HG02884 (cell line): ENCODE measurements at regions not wholly inside any gene's neighbourhood (a gene's known extent, or its start where the extent isn't known, plus 50 kb on each side); places are given as distances from the start of the nearest gene placed in this dataset.

Experiments used
- ATAC-seq: cut with Tn5 transposase; IDR thresholded peaks from one replicate; pipeline ENCODE4 v1.9.1; 2021; ENCODE audit warnings: mild to moderate bottlenecking, moderate library complexity; ENCODE audit not compliant: unreplicated experiment

DNA sequence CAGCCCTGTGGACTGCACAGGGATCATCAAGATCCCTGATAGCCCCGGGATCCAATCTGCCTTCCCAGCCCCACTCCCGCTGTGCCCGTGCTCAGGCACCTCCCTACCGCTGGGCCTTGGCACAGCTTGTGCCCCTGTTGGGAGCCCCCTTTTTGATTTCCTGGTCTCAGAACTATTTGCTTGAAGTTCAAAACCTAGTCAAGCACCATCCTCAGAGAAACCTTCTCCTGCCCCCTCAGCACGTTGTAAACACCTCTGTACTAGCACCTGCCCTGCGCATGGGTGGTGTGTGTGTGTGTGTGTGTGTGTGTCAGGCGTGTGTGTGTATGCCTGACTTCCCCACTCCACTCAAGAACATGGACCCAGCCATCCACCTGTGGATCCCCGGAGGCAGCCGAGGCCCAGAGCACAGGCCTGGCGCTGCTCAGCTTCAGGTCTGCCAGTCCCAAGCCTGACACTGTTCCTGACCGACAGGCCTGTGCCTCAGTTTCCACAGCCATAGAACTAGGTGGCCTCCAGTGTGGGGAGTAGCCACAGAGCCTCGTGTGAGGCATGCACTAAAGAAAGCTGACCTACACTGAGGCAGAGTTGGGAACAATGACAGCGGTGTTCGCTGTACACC, 65.5 kb downstream of the ADRA2C start:
- no peak for ATAC-seq

DNA sequence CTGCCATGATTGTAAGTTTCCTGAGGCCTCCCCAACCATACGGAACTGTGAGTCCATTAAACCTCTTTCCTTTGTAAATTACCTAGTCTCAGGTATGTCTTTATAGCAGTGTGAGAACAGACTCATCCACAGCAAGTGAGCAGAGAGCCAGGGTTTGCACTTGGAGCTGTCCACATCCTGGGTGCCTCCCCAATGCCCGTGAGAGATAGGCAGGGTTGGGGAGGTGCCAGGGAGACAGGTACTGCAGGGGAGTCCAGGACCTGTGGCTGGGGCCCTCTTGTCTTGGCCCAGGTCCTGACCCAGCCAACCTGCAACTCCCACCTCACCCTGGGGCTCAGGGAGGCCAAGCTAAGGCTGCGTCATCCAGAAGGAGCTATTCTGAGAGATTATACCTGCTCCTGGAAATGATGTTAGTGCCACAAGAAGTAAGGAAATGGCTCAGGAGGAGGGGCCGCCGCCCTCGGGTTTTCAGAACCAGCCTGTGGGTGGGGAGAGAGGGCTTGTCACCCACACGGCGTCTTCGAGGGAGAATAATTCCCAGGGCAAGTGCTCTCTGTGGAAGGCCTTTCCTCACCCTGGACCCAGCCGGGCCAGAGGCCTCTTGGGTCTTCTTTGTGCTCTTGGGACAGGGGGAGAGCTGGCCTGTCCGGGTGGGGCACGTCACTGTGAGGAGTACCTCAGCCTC, 66.5 kb downstream of the ADRA2C start:
- ATAC-seq: no peak

DNA sequence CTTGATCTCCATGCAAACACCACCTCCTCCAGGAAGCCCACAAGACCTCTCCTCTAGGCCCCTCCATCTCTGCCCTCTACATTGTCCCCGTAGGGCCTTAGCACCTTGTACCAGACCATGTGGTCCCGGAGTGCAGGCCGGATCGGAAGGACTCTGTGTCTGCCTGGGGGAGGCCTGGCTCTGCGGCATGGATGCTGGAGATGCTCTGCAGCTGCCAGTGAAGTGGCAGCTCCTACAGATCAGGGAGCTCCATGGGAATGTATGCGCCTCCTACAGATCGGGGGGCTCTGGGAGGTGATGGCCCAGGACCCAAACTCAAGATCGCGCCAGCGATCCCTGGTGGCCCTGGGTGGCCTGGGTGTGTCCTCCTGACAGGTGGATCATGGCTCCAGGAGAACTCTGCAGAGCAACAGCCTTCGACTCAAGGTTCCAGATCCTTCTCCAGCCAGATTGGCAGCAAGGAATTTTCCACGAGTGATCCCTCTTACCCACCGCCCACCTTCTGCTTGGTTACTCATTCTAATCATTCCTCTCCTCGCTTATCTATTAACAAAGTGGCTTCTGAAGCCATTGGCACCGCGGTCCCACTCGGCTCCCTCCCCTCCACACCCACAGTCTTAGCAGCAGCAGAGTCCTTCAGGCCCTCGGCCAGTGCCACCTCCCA, 67.3 kb downstream of the ADRA2C start:
- no peak for ATAC-seq

DNA sequence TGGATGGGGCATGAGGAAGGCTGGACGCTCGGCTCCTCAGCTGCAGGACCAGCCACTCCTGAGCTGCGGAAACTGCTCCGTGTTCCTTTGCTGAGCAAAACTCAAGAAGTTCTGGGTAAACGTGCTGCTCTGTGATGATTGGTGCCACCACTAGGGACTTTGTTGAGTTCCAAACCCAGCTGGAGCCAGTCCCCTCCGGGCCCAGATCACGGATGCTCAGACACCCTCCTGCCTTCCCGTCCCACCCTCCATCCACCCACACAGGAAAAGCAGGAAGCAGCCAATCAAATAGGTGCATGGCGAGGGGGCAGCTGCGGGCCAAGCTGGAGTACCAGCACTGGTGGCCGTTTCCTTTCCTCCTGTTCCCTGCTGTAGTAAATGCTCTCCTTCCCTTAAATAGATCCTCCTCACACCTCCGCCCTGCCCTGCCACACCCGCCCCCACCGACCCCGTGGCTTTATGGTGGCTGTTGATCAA, 68.0 kb downstream of the ADRA2C start:
- ATAC-seq: no peak

DNA sequence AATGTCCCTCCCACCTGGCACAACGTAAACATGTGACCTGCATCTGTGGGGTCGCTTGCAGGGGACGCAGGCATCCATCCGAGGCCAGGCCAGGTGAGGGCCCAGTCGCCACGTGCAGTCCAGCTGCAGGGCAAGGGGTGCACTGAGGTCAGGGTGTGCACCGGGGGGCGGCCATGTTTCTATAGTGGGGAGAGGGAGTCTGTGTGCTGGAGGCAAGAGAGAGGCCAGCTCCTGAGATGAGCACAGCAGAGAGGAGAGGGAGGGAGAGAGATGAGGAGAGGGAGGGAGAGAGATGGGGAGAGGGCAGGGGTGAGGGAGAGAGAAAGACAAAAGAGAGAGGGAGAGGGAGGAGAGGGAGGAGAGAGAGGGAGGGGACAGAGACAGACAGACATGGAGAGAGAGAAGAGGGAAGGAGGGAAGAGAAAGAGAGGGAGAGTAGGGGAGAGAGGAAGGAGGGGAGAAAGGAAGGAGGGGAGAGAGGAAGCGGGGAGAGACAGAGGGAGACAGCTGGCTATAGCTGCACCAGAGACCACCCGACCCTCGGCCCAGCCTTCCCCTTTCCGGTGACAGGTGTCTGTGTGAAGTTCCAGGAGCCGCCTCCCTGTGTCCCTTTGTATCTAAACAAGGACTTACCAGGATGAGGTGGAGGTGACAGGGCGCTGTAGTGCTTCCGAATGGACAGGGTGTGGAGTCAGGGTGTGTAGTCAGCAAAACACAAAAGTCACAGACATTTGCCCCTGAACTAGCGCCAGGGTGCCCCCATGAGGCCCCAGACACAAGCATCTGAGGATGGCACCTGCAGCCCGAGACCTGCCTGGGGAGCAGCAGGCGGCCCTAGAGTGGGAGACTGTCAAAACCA, 68.7 kb downstream of the ADRA2C start:
- no peak for ATAC-seq

DNA sequence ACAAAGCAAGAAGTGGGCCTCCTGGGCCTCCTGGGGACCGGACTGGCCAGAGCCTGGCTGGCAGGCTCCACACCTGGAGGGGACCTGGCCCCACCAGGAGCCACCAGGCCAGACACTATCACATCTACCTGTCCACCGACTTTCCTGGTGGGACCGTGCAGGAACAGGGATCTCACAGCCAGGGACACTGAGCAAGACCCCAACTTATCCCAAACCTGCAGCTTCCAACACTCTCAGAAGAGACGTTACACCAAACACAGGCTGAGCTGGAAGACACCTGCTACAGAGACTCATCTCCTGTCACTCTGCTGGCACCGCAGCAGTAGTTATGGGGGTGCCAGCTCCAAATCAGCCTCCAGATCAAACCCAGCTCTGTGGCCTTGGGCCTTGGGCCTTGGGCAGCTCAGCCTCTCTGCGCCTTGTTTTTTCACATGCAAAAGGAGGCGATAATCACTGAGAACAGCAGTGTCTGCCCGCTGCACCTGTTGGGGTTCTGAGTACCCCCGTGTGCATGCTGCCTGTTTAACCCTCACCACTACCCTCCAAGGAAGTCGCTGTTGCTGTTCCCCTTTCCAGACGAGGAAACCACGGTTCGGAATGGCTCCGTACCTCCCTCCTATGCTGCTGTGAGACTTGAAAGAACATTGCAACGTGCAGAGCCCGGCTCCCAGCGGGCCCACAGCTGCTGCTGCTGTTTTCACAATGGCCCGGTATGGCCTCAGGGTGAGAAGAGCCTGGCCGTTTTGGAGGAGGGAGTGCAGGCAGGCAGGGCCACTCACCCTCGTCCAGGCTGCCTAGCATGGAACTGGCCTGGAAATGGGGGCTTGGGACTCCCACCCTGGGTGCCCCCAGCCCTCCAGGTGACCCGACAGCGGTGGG, 69.6 kb downstream of the ADRA2C start:
- no peak for ATAC-seq

DNA sequence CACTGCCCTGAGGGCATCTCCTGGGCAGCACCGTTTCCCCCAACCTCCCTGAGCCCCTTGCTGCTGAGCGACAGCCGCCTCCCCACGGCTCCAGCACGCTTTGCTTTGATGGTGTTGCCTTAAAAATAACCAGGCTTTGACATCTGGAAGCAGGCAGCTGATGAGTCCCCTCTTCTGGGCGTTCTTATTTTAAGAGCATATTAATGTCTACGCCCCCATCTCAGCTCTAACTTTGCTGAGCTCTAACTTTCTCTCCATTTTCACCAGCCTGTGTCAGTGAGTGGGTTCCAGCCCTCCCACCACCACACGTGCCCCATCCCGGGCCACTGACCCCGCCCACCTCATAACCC, 70.2 kb downstream of the ADRA2C start:
- ATAC-seq: no peak

DNA sequence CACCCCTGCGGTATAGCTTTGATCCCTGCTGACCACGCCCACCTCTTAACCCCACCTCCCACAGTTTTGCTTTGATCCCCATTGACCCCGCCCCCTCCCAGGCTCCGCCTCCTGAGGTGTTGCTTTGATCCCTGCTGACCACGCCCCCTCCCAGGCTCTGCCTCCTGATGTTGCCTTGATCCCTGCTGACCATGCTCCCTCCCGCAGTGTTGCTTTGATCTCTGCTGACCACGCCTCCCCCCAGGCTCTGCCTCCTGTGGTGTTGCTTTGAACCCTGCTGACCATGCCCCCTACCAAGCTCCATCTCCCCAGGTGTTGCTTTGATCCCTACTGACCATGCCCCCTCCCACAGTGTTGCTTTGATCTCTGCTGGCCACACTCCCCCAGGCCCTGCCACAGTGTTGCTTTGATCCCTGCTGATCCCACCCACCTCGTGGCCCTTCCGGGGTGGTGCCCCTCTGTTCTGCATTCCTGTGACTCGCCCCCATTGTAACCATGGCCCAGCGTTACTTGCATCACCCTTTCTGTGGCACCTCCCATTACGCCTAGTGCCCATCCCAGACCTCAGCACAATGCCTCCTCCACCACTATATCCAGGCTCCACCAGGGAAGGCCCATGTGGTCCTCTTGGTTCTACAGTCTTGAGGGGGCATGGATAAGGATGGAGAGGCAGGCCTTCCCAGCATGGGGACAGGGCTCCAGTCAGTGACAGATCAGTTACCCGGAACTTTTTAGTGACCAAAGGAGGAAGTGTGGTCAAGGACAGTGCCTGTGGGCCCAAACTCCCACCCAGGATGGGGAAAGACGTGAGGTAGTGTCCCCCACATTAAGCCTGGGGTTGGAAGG, 70.8 kb downstream of the ADRA2C start:
- ATAC-seq: no peak

DNA sequence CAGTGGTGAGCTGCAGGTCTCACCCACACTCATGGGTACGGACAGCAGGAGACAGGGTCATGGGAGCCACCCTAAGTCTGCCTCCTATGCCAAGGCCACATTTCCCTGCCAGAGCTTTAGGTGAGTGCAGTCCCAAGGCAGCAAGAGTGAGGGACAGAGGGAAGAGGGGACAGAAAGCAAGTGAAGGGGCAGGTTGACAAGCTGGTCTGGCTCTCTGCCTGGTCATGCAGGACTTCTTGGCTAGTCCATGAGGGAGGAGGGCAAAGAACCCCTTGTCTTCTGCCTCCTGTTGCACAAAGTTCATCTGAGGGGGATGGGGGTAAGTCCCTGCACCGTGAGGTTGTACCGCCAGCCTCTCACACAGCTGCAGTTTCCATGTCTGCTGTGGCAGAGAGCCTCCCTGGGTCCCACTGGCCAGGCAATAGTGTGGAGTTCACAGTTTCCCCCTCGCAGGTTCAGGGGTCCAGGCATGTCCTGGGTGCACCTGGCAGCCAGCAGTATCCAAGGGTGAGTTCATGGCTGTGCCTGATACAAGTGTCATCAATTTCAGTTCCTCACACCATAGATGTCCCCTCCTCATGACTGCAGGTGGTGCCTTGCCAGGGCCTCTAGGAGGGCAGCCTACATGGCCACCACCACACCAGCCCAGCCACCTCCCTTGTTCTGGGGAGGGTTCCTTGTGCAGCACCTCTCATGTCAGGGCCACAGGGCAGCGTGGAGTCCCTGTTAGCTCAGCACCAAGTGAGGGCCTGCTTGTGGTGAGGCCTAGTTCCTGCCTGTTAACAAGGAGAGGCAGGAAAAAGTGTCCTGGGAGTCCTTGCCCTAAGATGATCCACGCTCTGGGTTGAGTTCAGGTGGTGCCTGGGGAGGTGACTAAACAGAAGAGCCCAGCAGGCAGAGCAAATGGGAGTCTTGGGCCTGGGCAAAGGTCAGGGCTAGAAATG, 72.5 kb downstream of the ADRA2C start:
- ATAC-seq: no peak

DNA sequence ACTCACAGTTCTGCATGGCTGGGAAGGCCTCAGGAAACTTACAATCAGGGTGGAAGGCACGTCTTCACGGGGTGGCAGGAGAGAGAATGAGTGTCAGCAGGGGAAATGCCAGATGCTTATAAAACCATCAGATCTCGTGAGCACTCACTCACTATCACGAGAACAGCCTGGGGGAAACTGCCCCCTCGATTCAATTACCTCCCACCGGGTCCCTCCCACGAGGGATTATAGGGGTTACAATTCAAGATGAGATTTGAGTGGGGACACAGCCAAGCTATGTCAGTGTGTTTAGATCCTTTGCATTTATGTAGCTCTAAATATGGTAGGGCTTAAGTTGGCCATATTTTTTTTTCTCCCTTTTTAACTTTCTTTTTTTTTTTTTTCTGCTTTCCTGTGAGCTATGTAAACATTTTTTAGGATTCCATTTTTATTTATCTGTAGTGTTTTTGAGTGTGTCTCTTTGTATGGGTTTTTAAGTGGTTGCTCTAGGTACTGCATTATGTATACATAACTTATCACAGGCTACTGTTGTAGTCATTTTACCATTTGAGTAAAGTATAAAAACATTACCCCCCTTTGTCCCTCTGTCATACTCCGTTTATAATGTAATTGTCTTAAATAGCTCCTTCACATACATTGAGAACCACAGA, 79.0 kb downstream of the ADRA2C start:
- ATAC-seq: no peak

DNA sequence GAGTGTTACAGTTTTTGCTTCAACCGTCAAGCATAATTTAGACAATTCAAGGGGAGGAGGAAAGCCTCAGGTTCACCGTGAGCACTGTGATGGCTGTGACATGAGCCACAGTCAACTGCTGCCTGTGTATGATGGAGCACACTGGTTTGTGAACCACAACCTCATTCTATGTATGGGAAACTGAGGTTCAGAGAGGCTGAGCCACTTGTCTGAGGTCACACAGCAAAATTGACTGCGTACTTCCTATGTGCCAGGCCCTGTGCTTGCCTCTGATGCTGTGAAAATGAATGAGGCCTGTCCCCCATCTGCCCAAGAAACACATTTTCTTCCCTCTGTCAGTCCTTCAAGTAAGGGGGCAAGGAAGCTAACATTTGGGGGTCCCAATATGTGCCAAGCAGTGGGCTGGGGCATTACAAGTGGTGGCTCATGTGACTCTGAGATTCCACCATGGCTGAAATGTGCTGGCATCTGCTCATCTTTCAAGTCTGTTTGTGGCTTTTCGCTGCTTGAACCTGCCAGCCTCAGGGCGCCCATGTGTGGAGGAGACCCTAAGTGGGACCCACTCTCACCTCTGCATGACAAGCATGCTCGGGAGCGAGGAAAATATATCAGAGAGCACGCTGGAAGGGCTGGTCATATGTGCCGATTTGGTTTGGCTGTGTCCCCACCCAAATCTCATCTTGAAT, 79.7 kb downstream of the ADRA2C start:
- ATAC-seq: no peak

DNA sequence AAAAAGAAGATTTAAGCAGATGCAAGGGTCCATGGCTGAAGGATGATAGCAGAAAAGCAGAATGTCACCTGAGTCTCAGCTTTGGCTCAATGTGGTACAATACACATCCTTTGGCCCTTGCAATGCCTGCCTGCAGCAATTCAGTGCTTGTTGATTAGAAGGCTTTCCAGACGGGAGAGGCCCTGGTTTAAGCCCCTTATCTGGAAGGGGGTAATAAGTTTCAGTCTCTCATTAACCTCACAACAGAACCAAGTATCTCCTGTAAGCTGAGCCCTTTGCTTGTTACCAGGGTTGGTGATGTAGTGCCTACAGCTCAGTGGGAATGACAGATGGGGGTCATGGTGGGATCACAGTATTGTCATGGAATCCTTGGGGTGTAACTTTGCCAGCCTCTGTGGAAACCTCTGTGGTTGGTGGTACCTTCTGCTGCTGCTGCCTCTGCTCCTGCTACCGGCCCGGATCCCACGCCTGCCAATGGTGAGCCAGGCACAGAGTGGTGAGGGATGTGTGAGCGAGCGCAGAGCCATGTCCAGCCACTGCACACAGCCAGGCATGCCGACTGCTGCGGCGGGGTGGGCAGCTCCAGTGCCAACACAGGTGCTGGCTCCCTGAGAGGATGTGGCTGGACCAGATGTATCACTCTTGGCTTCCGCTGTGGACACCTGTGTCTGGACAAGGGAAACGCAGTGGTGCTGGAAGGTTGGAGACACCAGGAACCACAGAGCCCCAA, 81.2 kb downstream of the ADRA2C start:
- ATAC-seq: no peak

DNA sequence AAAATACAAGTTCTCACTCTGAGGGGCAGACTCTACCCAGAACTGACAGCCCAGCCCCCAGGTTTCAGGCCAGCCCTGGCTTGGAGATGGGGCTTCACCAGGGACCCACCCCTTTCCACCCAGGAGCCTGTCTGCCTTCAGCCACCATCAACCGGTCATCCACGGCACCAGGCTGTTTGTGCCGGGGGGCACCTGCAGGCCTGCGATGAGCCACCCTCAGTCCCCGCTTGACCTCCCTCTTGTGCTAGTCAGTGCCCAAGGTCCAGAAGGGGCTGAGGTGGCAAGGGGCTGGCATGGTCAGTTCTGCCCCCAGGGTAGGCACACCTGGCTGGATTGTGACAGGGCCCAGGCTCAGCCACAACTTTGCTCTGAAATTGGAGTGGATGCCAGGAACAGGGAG, 82.1 kb downstream of the ADRA2C start:
- no peak for ATAC-seq

DNA sequence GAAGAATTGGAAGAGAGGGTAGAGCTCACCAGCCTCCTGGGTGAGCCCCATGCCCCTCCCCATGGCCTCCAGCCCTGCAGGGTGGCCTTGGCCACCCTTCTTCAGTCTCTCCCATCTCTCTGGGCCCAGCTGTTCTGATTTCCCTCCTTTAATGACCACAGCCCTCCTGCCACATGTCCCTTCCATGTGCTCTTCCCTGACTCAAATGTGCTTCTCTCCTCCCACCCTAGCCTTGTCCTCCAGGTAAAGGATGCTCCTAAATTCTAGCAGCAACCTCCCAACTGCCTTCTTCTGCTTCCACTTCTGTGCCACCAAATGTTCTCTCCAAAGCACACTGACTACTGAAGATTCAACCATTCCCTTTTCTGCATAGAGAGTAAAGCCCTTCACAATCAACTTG, 83.0 kb downstream of the ADRA2C start:
- ATAC-seq: no peak

DNA sequence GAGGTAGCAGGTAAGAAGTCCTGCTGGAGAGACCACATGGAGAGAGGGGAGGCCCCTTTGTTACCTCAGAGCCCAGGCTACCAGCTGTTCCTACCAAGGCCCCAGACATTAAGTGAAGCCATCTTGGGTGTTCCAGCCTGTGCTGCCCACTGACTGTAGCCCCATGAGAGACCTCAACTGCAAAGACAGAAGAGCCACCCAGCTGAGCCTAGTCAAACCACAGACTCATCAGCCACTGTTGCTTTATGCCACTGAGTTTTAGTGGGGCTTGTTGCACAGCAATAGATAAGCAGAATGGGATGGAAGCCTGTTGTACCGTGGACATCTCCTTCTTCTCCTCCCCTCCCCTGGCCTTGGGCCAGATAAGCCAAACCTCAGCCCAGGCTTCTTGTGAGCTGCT, 83.9 kb downstream of the ADRA2C start:
- ATAC-seq: no peak

DNA sequence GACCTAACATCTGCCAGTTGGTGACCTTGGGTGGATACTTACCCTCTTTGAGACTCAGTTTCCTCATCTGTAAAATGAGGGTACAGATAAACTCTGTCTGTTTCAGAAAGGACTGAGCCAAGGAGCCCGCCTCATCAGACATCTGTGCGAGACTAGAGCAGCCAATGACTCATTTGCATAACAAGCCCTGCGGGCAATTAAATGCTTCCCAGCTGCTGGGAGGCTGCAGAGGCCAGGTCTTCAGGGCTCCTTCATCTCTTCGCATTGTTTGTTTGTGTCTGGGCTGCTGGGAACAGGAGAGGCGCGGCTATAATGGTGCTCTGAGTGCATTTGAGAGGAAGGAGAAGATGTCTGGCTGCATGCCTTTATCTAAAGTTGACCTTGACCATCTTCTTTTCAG, 85.0 kb downstream of the ADRA2C start:
- no peak for ATAC-seq

DNA sequence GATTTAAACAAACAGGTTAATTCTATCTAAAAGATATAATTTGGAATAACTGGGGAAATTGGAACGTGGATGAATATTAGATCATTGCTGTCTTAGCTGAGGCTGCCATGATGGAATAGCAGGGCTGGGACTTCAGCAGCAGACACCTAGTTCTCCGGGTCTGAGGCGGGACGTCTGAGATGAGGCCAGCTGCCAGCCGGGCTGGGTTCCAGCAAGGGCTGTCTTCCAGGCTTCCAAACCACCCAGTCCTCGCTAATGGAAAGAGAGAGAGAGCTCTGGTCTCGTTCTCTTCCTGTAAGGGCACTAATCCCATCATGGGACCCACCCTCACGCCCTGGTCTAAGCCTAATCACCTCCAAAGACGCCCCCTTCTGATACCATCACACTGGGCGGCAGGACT, 85.7 kb downstream of the ADRA2C start:
- no peak for ATAC-seq
